ENCODE measurements at regions not wholly inside any gene's neighbourhood (a gene's known extent, or its start where the extent isn't known, plus 50 kb on each side); places are given as distances from the start of the nearest gene placed in this dataset.

DNA sequence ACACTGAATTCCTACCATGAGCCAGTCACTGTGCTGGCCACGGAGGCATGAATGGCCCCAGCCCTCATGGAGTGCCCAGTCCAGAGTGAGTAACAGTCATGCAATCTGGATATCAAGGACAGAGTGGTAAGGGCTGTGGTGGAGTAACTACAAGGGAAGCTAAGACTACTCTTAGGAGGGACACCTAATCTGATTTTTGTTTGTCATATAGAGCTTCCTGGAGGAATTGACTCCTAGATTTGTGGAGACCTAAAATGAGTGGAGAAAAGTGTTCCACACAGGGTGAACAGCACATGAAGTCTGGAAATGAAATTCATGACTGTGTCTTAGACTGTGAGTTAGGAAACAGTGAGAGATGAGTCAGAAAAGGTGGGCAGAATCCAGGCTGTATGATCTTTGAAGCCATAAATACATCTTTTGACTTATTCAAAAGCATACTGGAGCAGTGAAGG lies 219.9 kb downstream of the NFKBIZ start:
- H3K4me3 ChIP-seq (ENCODE audit: low read depth in 1 of 2, low read length in 2 of 2): no peak overlapping the region
- no peak overlapping the region for H3K27ac ChIP-seq (ENCODE audit: low read depth, low read length)
- H3K27me3 ChIP-seq (ENCODE audit: control insufficient read depth in 1 of 2, insufficient read depth in 2 of 2, low read length in 2 of 2): no peaks in the 10 kb centered on the region
- no peak overlapping the region for H3K9ac ChIP-seq (ENCODE audit: low read length)
- H3K36me3 ChIP-seq (ENCODE audit: insufficient read depth, low read length): no peaks in the 10 kb centered on the region
- no peaks in the 10 kb centered on the region for H3K9me3 ChIP-seq (ENCODE audit: low read length)
- H3K4me1 ChIP-seq (ENCODE audit: insufficient read depth, low read length): no peaks in the 10 kb centered on the region

GRCh38 chr3:102074946-102075345 lies 225.6 kb downstream of the NFKBIZ start:
- no peaks in the 10 kb centered on the region for H3K4me1 ChIP-seq (ENCODE audit: insufficient read depth, low read length)
- no peak overlapping the region for H3K4me3 ChIP-seq (ENCODE audit: low read depth in 1 of 2, low read length in 2 of 2)
- no peaks in the 10 kb centered on the region for H3K9me3 ChIP-seq (ENCODE audit: low read length)
- H3K9ac ChIP-seq (ENCODE audit: low read length): no peak overlapping the region
- H3K27ac ChIP-seq (ENCODE audit: low read depth, low read length): no peak overlapping the region
- no peaks in the 10 kb centered on the region for H3K36me3 ChIP-seq (ENCODE audit: insufficient read depth, low read length)
- H3K27me3 ChIP-seq (ENCODE audit: control insufficient read depth in 1 of 2, insufficient read depth in 2 of 2, low read length in 2 of 2): no peaks in the 10 kb centered on the region

GRCh38 chr3:102078401-102078800 lies 229.1 kb downstream of the NFKBIZ start:
- H3K9me3 ChIP-seq (ENCODE audit: low read length): no peaks in the 10 kb centered on the region
- H3K4me3 ChIP-seq (ENCODE audit: low read depth in 1 of 2, low read length in 2 of 2): no peak overlapping the region
- H3K27me3 ChIP-seq (ENCODE audit: control insufficient read depth in 1 of 2, insufficient read depth in 2 of 2, low read length in 2 of 2): no peaks in the 10 kb centered on the region
- H3K9ac ChIP-seq (ENCODE audit: low read length): no peak overlapping the region
- H3K36me3 ChIP-seq (ENCODE audit: insufficient read depth, low read length): no peaks in the 10 kb centered on the region
- no peaks in the 10 kb centered on the region for H3K4me1 ChIP-seq (ENCODE audit: insufficient read depth, low read length)
- H3K27ac ChIP-seq (ENCODE audit: low read depth, low read length): no peak overlapping the region

DNA sequence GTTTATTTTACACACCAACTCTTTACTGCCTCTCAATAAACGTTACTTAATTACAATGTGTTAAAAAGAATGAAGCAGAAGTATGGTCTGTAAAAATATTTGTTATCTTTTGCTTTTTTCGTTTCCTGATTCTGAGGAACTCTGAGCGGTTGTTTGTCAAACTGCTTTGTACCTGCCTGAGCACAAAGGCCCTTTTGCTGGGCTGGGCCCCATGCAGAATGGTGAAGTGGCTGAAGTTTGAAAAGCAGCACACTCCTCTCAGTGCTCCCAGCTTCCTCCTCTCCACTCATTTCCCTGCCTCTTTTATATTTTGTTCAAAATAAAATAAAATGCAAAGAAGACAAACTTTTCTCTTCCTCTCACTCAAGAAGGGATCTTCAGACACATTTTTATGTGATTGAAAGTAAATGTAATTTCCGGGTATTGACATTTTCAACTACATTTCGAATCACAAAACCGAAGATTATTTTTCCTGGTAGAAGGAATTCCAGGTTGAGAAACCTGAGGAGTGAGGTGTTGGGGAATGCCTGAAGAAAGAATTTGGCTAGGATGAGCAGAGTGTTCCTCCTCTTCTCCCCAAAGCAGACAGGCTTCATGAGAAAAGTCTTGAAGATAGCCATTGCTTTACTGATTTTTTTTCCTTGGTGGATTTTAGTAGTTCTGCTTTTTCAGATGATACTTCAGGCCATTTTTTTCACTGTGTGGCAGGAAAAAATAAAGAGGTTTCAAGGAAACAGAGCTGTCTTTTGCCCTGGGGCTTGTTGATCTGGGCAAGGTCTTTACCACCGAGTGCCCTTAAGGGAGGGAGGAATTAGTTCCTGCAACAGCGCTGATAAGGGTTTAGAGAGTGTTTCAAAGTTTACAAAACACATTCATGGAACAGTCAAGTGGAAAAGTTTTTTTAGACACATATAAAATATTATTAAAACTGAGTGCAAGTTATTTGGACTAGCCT lies 229.8 kb downstream of the NFKBIZ start:
- no peak overlapping the region for H3K4me3 ChIP-seq (ENCODE audit: low read depth in 1 of 2, low read length in 2 of 2)
- no peak overlapping the region for H3K9ac ChIP-seq (ENCODE audit: low read length)
- H3K27ac ChIP-seq (ENCODE audit: low read depth, low read length): no peak overlapping the region
- no peaks in the 10 kb centered on the region for H3K9me3 ChIP-seq (ENCODE audit: low read length)
- H3K27me3 ChIP-seq (ENCODE audit: control insufficient read depth in 1 of 2, insufficient read depth in 2 of 2, low read length in 2 of 2): no peaks in the 10 kb centered on the region
- no peaks in the 10 kb centered on the region for H3K4me1 ChIP-seq (ENCODE audit: insufficient read depth, low read length)
- H3K36me3 ChIP-seq (ENCODE audit: insufficient read depth, low read length): no peaks in the 10 kb centered on the region

DNA sequence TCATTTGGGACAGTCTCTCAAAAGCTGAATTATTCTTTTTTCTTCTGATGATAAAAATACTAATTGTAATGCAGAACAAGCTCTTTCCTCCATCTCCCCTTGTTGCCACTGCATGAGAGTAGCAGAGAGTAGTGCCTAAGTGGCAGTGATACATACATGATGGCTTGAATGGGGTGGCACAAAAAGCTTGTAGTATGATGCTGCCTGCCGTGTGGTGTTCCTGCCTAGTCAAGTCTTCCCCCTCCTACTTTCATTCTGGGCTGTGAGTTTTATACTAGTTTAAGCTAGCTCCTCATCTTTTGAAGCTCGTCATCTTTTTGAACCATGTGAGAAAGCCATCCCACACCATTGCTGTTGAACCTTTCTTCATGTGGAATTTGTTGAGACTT lies 230.5 kb downstream of the NFKBIZ start:
- Histone ChIP-seq H3K9me3 (ENCODE audit: low read length) (no peaks in the 10 kb centered on the region), H3K36me3 (ENCODE audit: insufficient read depth, low read length) (no peaks in the 10 kb centered on the region), H3K9ac (ENCODE audit: low read length) (no peak overlapping the region), H3K27me3 (ENCODE audit: control insufficient read depth in 1 of 2, insufficient read depth in 2 of 2, low read length in 2 of 2) (no peaks in the 10 kb centered on the region), H3K4me3 (ENCODE audit: low read depth in 1 of 2, low read length in 2 of 2) (no peak overlapping the region), H3K27ac (ENCODE audit: low read depth, low read length) (no peak overlapping the region), H3K4me1 (ENCODE audit: insufficient read depth, low read length) (no peaks in the 10 kb centered on the region)

DNA sequence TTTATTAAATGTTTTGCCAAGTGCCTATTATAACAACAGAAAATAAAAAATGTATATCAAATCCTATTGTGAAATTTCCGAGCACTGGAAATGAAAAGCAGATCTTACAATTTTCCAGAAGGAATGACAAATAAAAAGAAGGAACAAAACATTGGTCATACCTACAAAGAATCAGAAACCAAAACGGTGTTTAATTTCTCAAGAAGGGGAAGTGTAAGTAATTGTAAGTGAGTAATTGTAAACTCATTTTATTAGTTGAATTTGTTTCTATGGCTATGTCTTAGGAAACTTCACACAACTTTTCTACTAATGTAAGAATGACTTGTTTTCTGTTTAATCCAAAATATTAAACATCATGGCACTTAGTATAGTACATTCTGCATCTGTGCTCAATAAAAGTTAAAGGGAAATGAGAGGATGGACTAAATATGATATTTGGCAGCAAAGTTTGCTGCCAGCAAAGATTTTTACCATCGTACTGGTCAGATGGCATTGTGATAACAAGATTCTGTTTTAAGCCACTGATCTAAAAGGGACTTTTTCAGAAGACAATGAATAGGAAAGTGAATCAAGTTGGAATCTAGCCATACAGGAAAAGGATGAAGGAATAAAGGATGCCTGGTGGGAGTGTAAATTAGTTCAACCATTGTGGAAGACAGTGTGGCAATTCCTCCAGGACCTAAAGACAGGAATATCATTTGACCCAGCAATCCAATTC lies 232.4 kb downstream of the NFKBIZ start:
- Histone ChIP-seq H3K4me1 (ENCODE audit: insufficient read depth, low read length) (no peaks in the 10 kb centered on the region), H3K36me3 (ENCODE audit: insufficient read depth, low read length) (no peaks in the 10 kb centered on the region), H3K27me3 (ENCODE audit: control insufficient read depth in 1 of 2, insufficient read depth in 2 of 2, low read length in 2 of 2) (no peaks in the 10 kb centered on the region), H3K27ac (ENCODE audit: low read depth, low read length) (no peak overlapping the region), H3K9me3 (ENCODE audit: low read length) (no peaks in the 10 kb centered on the region), H3K4me3 (ENCODE audit: low read depth in 1 of 2, low read length in 2 of 2) (no peak overlapping the region), H3K9ac (ENCODE audit: low read length) (no peak overlapping the region)

GRCh38 chr3:102083473-102083872 lies 234.2 kb downstream of the NFKBIZ start:
- no peak overlapping the region for H3K4me3 ChIP-seq (ENCODE audit: low read depth in 1 of 2, low read length in 2 of 2)
- no peak overlapping the region for H3K9ac ChIP-seq (ENCODE audit: low read length)
- peaks cover under 1% of the 10 kb centered on the region for H3K4me1 ChIP-seq (ENCODE audit: insufficient read depth, low read length)
- H3K9me3 ChIP-seq (ENCODE audit: low read length): no peaks in the 10 kb centered on the region
- no peak overlapping the region for H3K27ac ChIP-seq (ENCODE audit: low read depth, low read length)
- no peaks in the 10 kb centered on the region for H3K27me3 ChIP-seq (ENCODE audit: control insufficient read depth in 1 of 2, insufficient read depth in 2 of 2, low read length in 2 of 2)
- no peaks in the 10 kb centered on the region for H3K36me3 ChIP-seq (ENCODE audit: insufficient read depth, low read length)

GRCh38 chr3:102084006-102084405 lies 234.7 kb downstream of the NFKBIZ start:
- H3K9ac ChIP-seq (ENCODE audit: low read length): no peak overlapping the region
- no peaks in the 10 kb centered on the region for H3K36me3 ChIP-seq (ENCODE audit: insufficient read depth, low read length)
- H3K27ac ChIP-seq (ENCODE audit: low read depth, low read length): no peak overlapping the region
- no peak overlapping the region for H3K4me3 ChIP-seq (ENCODE audit: low read depth in 1 of 2, low read length in 2 of 2)
- no peaks in the 10 kb centered on the region for H3K9me3 ChIP-seq (ENCODE audit: low read length)
- peaks cover 6% of the 10 kb centered on the region for H3K4me1 ChIP-seq (ENCODE audit: insufficient read depth, low read length)
- H3K27me3 ChIP-seq (ENCODE audit: control insufficient read depth in 1 of 2, insufficient read depth in 2 of 2, low read length in 2 of 2): no peaks in the 10 kb centered on the region

GRCh38 chr3:102084704-102085103 lies 235.4 kb downstream of the NFKBIZ start:
- Histone ChIP-seq H3K4me1 (ENCODE audit: insufficient read depth, low read length) (peaks cover 13% of the 10 kb centered on the region), H3K9ac (ENCODE audit: low read length) (no peak overlapping the region), H3K9me3 (ENCODE audit: low read length) (no peaks in the 10 kb centered on the region), H3K4me3 (ENCODE audit: low read depth in 1 of 2, low read length in 2 of 2) (no peak overlapping the region), H3K27ac (ENCODE audit: low read depth, low read length) (no peak overlapping the region), H3K36me3 (ENCODE audit: insufficient read depth, low read length) (no peaks in the 10 kb centered on the region), H3K27me3 (ENCODE audit: control insufficient read depth in 1 of 2, insufficient read depth in 2 of 2, low read length in 2 of 2) (no peaks in the 10 kb centered on the region)

DNA sequence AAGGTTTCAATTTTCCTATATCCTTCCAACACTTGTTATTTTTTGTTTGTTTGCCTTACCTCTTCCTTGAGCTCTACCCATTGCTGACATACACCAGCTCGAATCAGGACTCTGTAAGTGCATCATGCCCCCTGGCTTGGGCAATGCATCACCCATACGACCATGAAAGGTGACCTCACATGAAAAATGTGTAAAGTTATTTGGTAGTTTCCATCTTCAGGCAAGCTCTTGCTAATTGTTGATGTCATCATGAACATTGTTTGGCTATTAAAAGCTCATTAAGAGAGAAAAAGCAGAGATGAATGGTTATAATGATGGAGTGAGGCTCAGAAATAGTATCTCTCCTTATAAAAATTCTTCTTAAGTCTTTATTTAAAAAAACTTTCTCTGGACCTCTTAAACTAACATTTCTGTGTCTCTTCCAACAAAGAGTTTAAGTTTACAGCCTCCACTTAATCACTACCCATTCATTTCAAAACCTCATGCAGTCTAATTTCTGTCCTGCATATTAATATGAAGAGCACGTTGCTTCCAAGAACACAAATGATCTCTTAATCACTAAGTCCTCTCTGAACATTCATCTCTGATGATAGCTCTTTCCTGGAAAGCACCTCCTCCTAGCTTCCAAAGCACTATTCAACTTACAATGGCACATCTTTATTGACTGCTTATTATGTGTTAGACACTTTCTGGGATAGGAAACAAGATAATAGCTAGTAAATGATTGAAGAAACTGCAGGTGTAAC lies 236.3 kb downstream of the NFKBIZ start:
- H3K4me1 ChIP-seq (ENCODE audit: insufficient read depth, low read length): peaks cover 22% of the 10 kb centered on the region
- no peaks in the 10 kb centered on the region for H3K9me3 ChIP-seq (ENCODE audit: low read length)
- H3K4me3 ChIP-seq (ENCODE audit: low read depth in 1 of 2, low read length in 2 of 2): no peak overlapping the region
- no peaks in the 10 kb centered on the region for H3K36me3 ChIP-seq (ENCODE audit: insufficient read depth, low read length)
- H3K9ac ChIP-seq (ENCODE audit: low read length): no peak overlapping the region
- H3K27me3 ChIP-seq (ENCODE audit: control insufficient read depth in 1 of 2, insufficient read depth in 2 of 2, low read length in 2 of 2): no peaks in the 10 kb centered on the region
- H3K27ac ChIP-seq (ENCODE audit: low read depth, low read length): no peak overlapping the region

DNA sequence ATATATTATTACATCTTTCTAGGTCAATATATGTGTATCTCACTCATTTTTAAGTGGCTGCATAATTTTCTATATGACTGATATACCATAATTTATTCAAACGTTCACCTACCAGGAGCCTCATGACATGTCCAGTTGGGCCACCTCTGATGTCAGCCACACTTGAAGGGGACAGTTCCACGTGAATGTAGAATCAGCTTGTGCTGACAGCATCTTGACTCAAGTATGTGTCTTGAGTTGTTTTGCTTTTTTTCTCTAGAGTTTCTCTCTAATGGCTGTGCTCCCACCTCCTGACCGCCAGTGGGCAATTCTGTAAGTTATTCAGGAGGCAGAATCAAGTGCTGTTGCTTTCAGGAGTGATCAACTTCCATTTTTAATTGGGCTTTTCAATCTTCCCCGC lies 237.9 kb downstream of the NFKBIZ start:
- H3K9ac ChIP-seq (ENCODE audit: low read length): no peak overlapping the region
- peaks cover 22% of the 10 kb centered on the region for H3K4me1 ChIP-seq (ENCODE audit: insufficient read depth, low read length)
- H3K4me3 ChIP-seq (ENCODE audit: low read depth in 1 of 2, low read length in 2 of 2): no peak overlapping the region
- no peaks in the 10 kb centered on the region for H3K9me3 ChIP-seq (ENCODE audit: low read length)
- no peaks in the 10 kb centered on the region for H3K36me3 ChIP-seq (ENCODE audit: insufficient read depth, low read length)
- H3K27ac ChIP-seq (ENCODE audit: low read depth, low read length): no peak overlapping the region
- no peaks in the 10 kb centered on the region for H3K27me3 ChIP-seq (ENCODE audit: control insufficient read depth in 1 of 2, insufficient read depth in 2 of 2, low read length in 2 of 2)
